Right lobe of liver (tissue), 6 donors: ENCODE measurements at regions not wholly inside any gene's neighbourhood (a gene's known extent, or its start where the extent isn't known, plus 50 kb on each side); places are given as distances from the start of the nearest gene placed in this dataset.

Source experiments
- ATAC-seq, 4 donors: fragments of 200-7000 bp; cut with Tn5 transposase; one replicate each; pipeline ENCODE4 v1.9.1; 2020; ENCODE audit warnings: mild to moderate bottlenecking in 4 of 4, moderate library complexity in 4 of 4
- DNase-seq, 3 donors: peaks; one replicate each; pipeline ENCODE4 v3.0.0-alpha.2; 2020
- H3K27ac ChIP-seq, 3 donors: fragments of 200-600 bp; one replicate each; pipeline ENCODE4 v1.8.0; 2022
- H3K27me3 ChIP-seq, 2 donors: fragments of 200-600 bp; one replicate each; pipeline ENCODE4 v1.8.0; 2022
- H3K36me3 ChIP-seq, 4 donors: fragments of 200-600 bp; sonication (generic) in 1 of 4; one replicate each; pipeline versions ENCODE4 v1.5.1 to v1.8.0; 2017 to 2022; ENCODE audit warnings: control low read depth in 1 of 4
- H3K4me1 ChIP-seq, 4 donors: fragments of 200-600 bp; sonication (generic) in 1 of 4; one replicate each; pipeline versions ENCODE4 v1.5.1 to v1.8.0; 2017 to 2022; ENCODE audit warnings: control low read depth in 1 of 4
- H3K4me3 ChIP-seq, 3 donors: fragments of 200-600 bp; one replicate each; pipeline ENCODE4 v1.8.0; 2022
- H3K9me3 ChIP-seq, 4 donors: fragments of 200-600 bp; sonication (generic) in 1 of 4; one replicate each; pipeline versions ENCODE4 v1.5.1 to v1.8.0; 2017 to 2022; ENCODE audit warnings: control low read depth in 1 of 4
- POLR2A ChIP-seq: fragments of 450-650 bp; IDR thresholded peaks from one replicate; pipeline ENCODE4 v1.6.1; 2017; ENCODE audit warnings: antibody characterized with exemption, mild to moderate bottlenecking
- WGBS: methylation state at CpG from one replicate; pipeline ENCODE4 v1.1.6; 2018; ENCODE audit warnings: low coverage, low lambda C conversion rate; ENCODE audit not compliant: insufficient coverage; ENCODE audit errors: missing lambda C conversion rate; 5-methylcytosine and 5-hydroxymethylcytosine counted together
- intact Hi-C, 2 donors: fragments of 100-400 bp; cut with DNase I; formaldehyde crosslinking; loops; one replicate each; pipeline versions ENCODE4 v1.11.2 to v1.14.1; 2022
- TF ChIP-seq, protein P1 (sequence below), 4 donors: fragments of 200-600 bp in 3 of 4; fragments of 450-650 bp in 1 of 4; IDR thresholded peaks; one replicate each; pipeline versions ENCODE4 v1.5.1 to v1.8.0; 2016 to 2022; ENCODE audit warnings: antibody characterized with exemption in 4 of 4, mild to moderate bottlenecking in 2 of 4
- donor health status: DM: no; HTN: yes; CAD: no.
- donor health status: DM: no; HTN: no; CAD: no.
- donor health status: DM: no; HTN: no; CAD: no.
- donor health status: DM: no; HTN: yes; CAD: no.
- donor health status: DM: no; HTN: yes; CAD: no.

GRCh38 chr2:205901491-205901890, 184.5 kb downstream of the INO80D start:
- H3K4me3 ChIP-seq, result no peak overlapping the region
- DNase-seq (no peak), ATAC-seq (no peak)
- TF ChIP-seq POLR2A, result no peak
- TF ChIP-seq, protein P1, sequence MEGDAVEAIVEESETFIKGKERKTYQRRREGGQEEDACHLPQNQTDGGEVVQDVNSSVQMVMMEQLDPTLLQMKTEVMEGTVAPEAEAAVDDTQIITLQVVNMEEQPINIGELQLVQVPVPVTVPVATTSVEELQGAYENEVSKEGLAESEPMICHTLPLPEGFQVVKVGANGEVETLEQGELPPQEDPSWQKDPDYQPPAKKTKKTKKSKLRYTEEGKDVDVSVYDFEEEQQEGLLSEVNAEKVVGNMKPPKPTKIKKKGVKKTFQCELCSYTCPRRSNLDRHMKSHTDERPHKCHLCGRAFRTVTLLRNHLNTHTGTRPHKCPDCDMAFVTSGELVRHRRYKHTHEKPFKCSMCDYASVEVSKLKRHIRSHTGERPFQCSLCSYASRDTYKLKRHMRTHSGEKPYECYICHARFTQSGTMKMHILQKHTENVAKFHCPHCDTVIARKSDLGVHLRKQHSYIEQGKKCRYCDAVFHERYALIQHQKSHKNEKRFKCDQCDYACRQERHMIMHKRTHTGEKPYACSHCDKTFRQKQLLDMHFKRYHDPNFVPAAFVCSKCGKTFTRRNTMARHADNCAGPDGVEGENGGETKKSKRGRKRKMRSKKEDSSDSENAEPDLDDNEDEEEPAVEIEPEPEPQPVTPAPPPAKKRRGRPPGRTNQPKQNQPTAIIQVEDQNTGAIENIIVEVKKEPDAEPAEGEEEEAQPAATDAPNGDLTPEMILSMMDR (IDR thresholded peaks at IDR 0.05), result no peak
- no peaks in the 10 kb centered on the region for H3K4me1 ChIP-seq
- no peak overlapping the region for H3K27ac ChIP-seq
- H3K9me3 ChIP-seq, result no peaks in the 10 kb centered on the region
- no peaks in the 10 kb centered on the region for H3K36me3 ChIP-seq
- H3K27me3 ChIP-seq, result no peaks in the 10 kb centered on the region
- WGBS, result 87% methylated on average over 4 of the region's 4 CpGs
- intact Hi-C loops, result no loop called here

- Histone ChIP-seq H3K27ac (no peak overlapping the region), H3K9me3 (no peaks in the 10 kb centered on the region), H3K27me3 (no peaks in the 10 kb centered on the region), H3K4me1 (no peaks in the 10 kb centered on the region), H3K36me3 (no peaks in the 10 kb centered on the region), H3K4me3 (no peak overlapping the region)
- intact Hi-C loops, result no loop called here
- ATAC-seq (no peak), DNase-seq (no peak)
- TF ChIP-seq POLR2A, result no peak
- TF ChIP-seq, protein P1 (IDR thresholded peaks at IDR 0.05), result no peak
- WGBS, result 67% methylated on average over 1 of the region's 1 CpG
These were observed 187.2 kb downstream of the INO80D start for GRCh38 chr2:205898744-205899143.

DNA sequence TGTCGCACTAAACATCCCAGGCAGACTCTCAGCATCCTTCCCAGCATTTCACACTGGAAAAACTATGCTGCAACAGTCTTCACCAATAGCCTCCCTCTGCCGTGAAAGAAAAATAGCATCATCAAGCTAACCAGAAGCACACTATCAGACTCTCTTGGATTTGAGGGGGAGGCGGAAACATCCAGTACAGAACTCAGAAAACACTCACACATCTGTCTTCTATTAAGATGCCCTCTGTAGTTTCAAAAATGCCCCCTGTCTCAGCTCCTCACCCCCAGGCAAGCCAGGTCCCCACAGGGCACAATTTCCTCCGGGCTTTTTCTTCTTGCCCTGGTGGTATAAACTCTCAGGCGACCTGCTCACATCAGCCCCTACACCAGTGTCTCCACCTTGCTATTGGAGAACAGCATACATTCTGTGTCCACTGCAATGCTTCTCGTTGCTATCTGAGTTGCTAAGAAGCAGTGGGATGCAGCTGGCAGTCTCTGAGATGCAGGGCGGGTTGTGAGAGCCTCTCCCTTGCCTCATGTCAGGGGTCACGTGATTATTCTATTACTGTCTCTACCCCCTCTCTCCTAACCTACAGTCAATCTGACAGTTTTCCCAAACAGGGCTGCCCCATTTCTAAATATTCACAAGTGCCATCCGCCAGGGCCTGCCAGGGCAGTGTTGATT, 189.9 kb downstream of the INO80D start:
- ATAC-seq, result no peak
- H3K4me3 ChIP-seq, result no peak overlapping the region
- H3K36me3 ChIP-seq, result no peaks in the 10 kb centered on the region
- no peak for DNase-seq
- H3K27ac ChIP-seq, result no peak overlapping the region
- intact Hi-C loops, result no loop called here
- H3K9me3 ChIP-seq, result no peaks in the 10 kb centered on the region
- H3K4me1 ChIP-seq, result no peaks in the 10 kb centered on the region
- WGBS, result 61% methylated on average over 5 of the region's 9 CpGs
- TF ChIP-seq, protein P1 (IDR thresholded peaks at IDR 0.05), result no peak
- no peak for TF ChIP-seq POLR2A
- no peaks in the 10 kb centered on the region for H3K27me3 ChIP-seq

DNA sequence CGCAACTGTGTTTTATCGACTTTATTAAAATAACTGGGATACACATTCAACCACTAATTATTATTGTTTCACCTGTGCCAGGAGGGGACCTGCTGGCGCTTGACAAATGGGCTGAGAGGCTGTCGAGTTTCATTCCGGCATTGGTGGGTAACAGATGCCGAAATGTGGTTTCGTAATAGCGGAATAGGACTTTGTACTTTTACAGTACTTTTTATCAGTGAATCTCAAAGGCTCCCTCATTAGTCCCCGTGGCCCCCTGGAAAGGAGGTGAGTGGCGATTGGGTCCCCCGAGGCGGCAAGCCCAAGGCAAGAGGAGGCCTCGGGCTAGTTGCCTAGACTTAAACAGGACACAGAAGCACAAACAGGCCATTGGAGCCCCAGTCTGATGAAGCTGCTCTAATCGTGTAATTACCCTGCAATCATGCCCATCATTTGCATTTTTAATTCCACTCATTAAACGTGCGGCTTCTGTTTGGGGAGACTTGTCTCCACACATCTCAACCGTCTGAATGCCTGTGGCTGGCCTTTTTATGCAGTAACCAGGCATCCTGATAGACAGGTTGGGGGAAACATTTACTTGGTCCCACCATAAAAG, 193.2 kb downstream of the INO80D start:
- no peak for DNase-seq
- no peak for ATAC-seq
- WGBS, result 81% methylated on average over 10 of the region's 17 CpGs
- TF ChIP-seq, protein P1 (IDR thresholded peaks at IDR 0.05), result no peak
- TF ChIP-seq POLR2A, result no peak
- H3K27ac ChIP-seq, result no peak overlapping the region
- intact Hi-C loops, result no loop called here
- no peaks in the 10 kb centered on the region for H3K36me3 ChIP-seq
- no peaks in the 10 kb centered on the region for H3K9me3 ChIP-seq
- H3K27me3 ChIP-seq, result no peaks in the 10 kb centered on the region
- no peaks in the 10 kb centered on the region for H3K4me1 ChIP-seq
- no peak overlapping the region for H3K4me3 ChIP-seq
